ENCODE measurements at regions not wholly inside any gene's neighbourhood (a gene's known extent, or its start where the extent isn't known, plus 50 kb on each side); places are given as distances from the start of the nearest gene placed in this dataset.

DNA sequence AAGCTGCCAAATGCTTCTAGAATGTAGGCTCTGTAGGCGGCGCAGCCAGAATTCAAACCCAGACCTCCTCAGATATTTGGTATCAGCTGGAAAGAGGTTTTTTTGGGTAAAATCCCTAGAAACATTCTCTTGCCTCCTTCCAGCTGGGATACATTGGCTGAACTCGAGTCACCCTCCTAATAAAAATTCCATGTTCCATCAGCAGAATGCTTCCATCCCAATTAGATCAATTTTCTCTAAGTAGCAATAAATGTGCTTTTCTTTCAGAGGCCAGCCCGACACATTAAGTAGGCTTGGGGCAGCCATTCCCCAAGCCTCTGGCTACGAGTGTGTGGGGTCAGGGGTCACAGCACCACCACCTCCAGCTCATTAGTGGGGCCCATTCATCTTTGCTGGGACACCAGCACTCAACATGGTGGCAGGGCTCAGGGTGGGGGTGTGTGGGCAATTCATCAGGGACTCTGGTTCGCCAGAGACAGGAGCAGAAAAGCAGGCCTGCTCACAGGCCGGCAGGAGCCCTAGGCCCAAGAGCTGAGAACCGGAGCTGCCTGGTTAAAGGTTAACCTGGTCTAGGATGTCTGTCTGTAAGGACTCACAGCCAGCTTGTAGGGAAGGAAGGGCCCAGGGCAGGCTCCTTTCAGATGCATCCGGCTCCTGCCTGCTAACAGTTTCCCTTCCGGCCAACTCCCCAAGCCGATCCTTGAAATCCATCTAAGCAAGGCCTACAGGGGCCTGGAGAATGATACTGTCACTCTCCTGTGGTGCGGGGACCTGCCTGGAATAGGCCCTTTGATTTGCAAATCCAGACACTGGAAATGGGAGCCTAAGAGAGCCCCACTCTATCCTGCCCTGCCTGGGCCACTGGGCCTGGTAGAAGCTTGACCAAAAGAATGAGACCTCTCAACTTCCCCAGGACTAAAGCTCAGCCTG, 159.1 kb upstream of the TOP1 start:
- Histone ChIP-seq H3K79me2 (ENCODE audit: control insufficient read depth in 1 of 2, insufficient read depth in 2 of 2, low read length in 2 of 2) (no peaks in the 10 kb centered on the region), H2AFZ (ENCODE audit: low read length) (no peak overlapping the region), H3K36me3 (ENCODE audit: control insufficient read depth in 2 of 4, insufficient read depth in 4 of 4, low read length in 3 of 4) (no peaks in the 10 kb centered on the region), H2BK5ac (ENCODE audit: low read depth, low read length) (no peak overlapping the region), H3K27ac (ENCODE audit: low read depth, low read length) (no peak overlapping the region), H3K4ac (replicated peaks; ENCODE audit: insufficient read length, low read depth, low read length) (no peak overlapping the region), H3K18ac (ENCODE audit: extremely low read depth, low read length) (no peak overlapping the region), H3K9ac (replicated peaks in 1 of 4; ENCODE audit: extremely low read depth in 1 of 4, low read depth in 3 of 4, low read length in 3 of 4) (no peak overlapping the region), H3K27me3 (replicated peaks in 1 of 4; ENCODE audit: control insufficient read depth in 3 of 4, extremely low read depth in 1 of 4, insufficient read depth in 3 of 4, low read length in 3 of 4) (no peaks in the 10 kb centered on the region), H3K9me3 (ENCODE audit: insufficient read depth in 2 of 2, low read depth in 1 of 2, low read length in 1 of 2) (no peaks in the 10 kb centered on the region), H3K14ac (ENCODE audit: insufficient read length) (no peak overlapping the region), H3K23ac (ENCODE audit: insufficient read length) (no peak overlapping the region), H2BK120ac (replicated peaks; ENCODE audit: low read depth, low read length) (no peak overlapping the region), H3K23me2 (ENCODE audit: low read depth, low read length) (no peaks in the 10 kb centered on the region; the same call in 1 of the 2 replicates), H4K8ac (ENCODE audit: extremely low read depth, insufficient read depth, low read length) (0 out of 2 replicates have a peak overlapping the region, but pooled peaks have one; percentile 6), H3K4me3 (ENCODE audit: extremely low read depth in 1 of 4, insufficient read depth in 2 of 4, low read depth in 3 of 4, low read length in 4 of 4) (no peak overlapping the region), H2BK12ac (ENCODE audit: low read depth, low read length) (peak overlapping the region; percentile 50; the same call in 1 of the 2 replicates), H4K91ac (replicated peaks; ENCODE audit: insufficient read length, low read length) (no peak overlapping the region), H3K56ac (replicated peaks; ENCODE audit: insufficient read length, low read depth, low read length) (no peak overlapping the region), H2AK5ac (ENCODE audit: low read depth, low read length) (no peak overlapping the region), H3K79me1 (ENCODE audit: low read depth, low read length) (no peaks in the 10 kb centered on the region), H3K4me2 (ENCODE audit: insufficient read depth in 1 of 2, low read depth in 2 of 2, low read length in 2 of 2) (no peak overlapping the region), H2BK20ac (ENCODE audit: low read length) (no peak overlapping the region), H4K20me1 (replicated peaks in 1 of 2; ENCODE audit: control insufficient read depth in 1 of 2, insufficient read depth in 2 of 2, low read length in 2 of 2) (no peaks in the 10 kb centered on the region), H2BK15ac (ENCODE audit: low read length) (no peak overlapping the region), H3K4me1 (replicated peaks in 1 of 4; ENCODE audit: control insufficient read depth in 3 of 4, insufficient read depth in 4 of 4, low read length in 3 of 4) (peaks cover 0 to 4% (median 1%) of the 10 kb centered on the region in 4 experiments; a peak in 3 of 7 replicates), H4K5ac (ENCODE audit: insufficient read length, low read depth, low read length) (peak overlapping the region; percentile 26)
- WGBS, 2 experiments (ENCODE audit: extremely low coverage in 1 of 2, insufficient coverage in 1 of 2, insufficient read length in 1 of 2, insufficient replicate concordance in 2 of 2, low coverage in 1 of 2, low lambda C conversion rate in 2 of 2, missing lambda C conversion rate in 1 of 2) = 91% methylated on average over 12 of the region's 12 CpGs; no CpG with 5 or more reads in 1 of the 2 experiments
- DNase-seq (ENCODE audit: low read depth in 1 of 2, low spot score in 2 of 2) = no peak
- CTCF ChIA-PET (ENCODE audit: partially characterized antibody) = interaction anchor here (0.6 to 1.7 kb wide), 8 partner anchors 9 to 240 kb away, joined by 3 to 7 read pairs (median 4); no protein-coding TSS in a partner anchor
- no peak for FAIRE-seq
- POLR2A ChIA-PET (ENCODE audit: partially characterized antibody) = no interaction called here
- no peak for TF ChIP-seq SUZ12 (IDR thresholded peaks at IDR 0.05; ENCODE audit: low read length)
- TF ChIP-seq EP300 (IDR thresholded peaks at IDR 0.05; ENCODE audit: borderline replicate concordance in 1 of 2, low read depth in 2 of 2, low read length in 2 of 2) = no peak
- TF ChIP-seq, protein P1, sequence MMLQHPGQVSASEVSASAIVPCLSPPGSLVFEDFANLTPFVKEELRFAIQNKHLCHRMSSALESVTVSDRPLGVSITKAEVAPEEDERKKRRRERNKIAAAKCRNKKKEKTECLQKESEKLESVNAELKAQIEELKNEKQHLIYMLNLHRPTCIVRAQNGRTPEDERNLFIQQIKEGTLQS (IDR thresholded peaks at IDR 0.05; ENCODE audit: insufficient read depth, low read depth, low read length) = no peak
- no peak for TF ChIP-seq CHD2 (IDR thresholded peaks at IDR 0.05; ENCODE audit: low read length)
- TF ChIP-seq YY1 (IDR thresholded peaks at IDR 0.05; ENCODE audit: low read depth, low read length) = no peak
- no peak for TF ChIP-seq RFX5 (IDR thresholded peaks at IDR 0.05; ENCODE audit: borderline replicate concordance, low read depth, low read length)
- no peak for TF ChIP-seq HDAC2 (IDR thresholded peaks at IDR 0.05; ENCODE audit: borderline replicate concordance in 1 of 2, low read depth in 2 of 2, low read length in 2 of 2)
- TF ChIP-seq CHD1 (IDR thresholded peaks at IDR 0.05; ENCODE audit: low read depth, low read length) = no peak
- TF ChIP-seq CBX8 (IDR thresholded peaks at IDR 0.05; ENCODE audit: borderline replicate concordance, low read depth, low read length) = no peak
- TF ChIP-seq CEBPB (IDR thresholded peaks at IDR 0.05; ENCODE audit: low read depth, low read length) = no peak
- no peak for TF ChIP-seq TEAD4 (IDR thresholded peaks at IDR 0.05; ENCODE audit: low read depth, low read length)
- TF ChIP-seq POLR2AphosphoS5 (IDR thresholded peaks at IDR 0.05; ENCODE audit: low read depth, low read length) = no peak
